Thymus (tissue), 11 donors: ENCODE measurements at regions not wholly inside any gene's neighbourhood (a gene's known extent, or its start where the extent isn't known, plus 50 kb on each side); places are given as distances from the start of the nearest gene placed in this dataset.

Experiments
- DNase-seq, 9 donors: peaks; one replicate each; pipeline ENCODE4 v3.0.0-alpha.2; 2013; ENCODE audit warnings: low spot score in 9 of 9, low read depth in 6 of 9, missing footprints in 1 of 9
- H3K27ac ChIP-seq, 2 donors: one replicate each; pipeline ENCODE4 v1.5.1; 2013; ENCODE audit warnings: control low read depth in 1 of 2, low read depth in 1 of 2, low read length in 1 of 2, mild to moderate bottlenecking in 1 of 2, moderate library complexity in 1 of 2
- H3K27me3 ChIP-seq, 2 donors: one replicate each; pipeline ENCODE4 v1.5.1; 2013; ENCODE audit warnings: low read length in 1 of 2; ENCODE audit not compliant: control insufficient read depth in 2 of 2, insufficient read depth in 1 of 2
- H3K36me3 ChIP-seq, 2 donors: one replicate each; pipeline ENCODE4 v1.5.1; 2013; ENCODE audit warnings: low read length in 1 of 2, mild to moderate bottlenecking in 1 of 2, moderate library complexity in 1 of 2; ENCODE audit not compliant: control insufficient read depth in 2 of 2, insufficient read depth in 2 of 2
- H3K4me1 ChIP-seq, 2 donors: one replicate each; pipeline ENCODE4 v1.5.1; 2013; ENCODE audit warnings: low read length in 2 of 2; ENCODE audit not compliant: control insufficient read depth in 2 of 2, insufficient read depth in 2 of 2
- H3K4me3 ChIP-seq, 2 donors: one replicate each; pipeline ENCODE4 v1.5.1; 2013; ENCODE audit warnings: low read length in 2 of 2, control low read depth in 1 of 2, mild to moderate bottlenecking in 1 of 2
- H3K9me3 ChIP-seq, 2 donors: one replicate each; pipeline ENCODE4 v1.5.1; 2013; ENCODE audit warnings: low read length in 1 of 2, mild to moderate bottlenecking in 1 of 2; ENCODE audit not compliant: control insufficient read depth in 2 of 2, insufficient read depth in 1 of 2
- WGBS: extraction: QIAGEN DNeasy Blood & Tissue Kit; methylation state at CpG from one replicate; pipeline ENCODE4 v1.1.7; 2013; 5-methylcytosine and 5-hydroxymethylcytosine counted together
- donor health status: healthy.

- WGBS, result 89% methylated on average over 4 of the region's 4 CpGs
Measured at GRCh38 chr16:59236804-59237458, 502.8 kb upstream of the GOT2 start.

GRCh38 chr16:59224401-59224800, 490.3 kb upstream of the GOT2 start:
- Histone ChIP-seq H3K27me3 (no peaks in the 10 kb centered on the region), H3K9me3 (no peaks in the 10 kb centered on the region), H3K4me3 (no peak overlapping the region), H3K4me1 (no peaks in the 10 kb centered on the region), H3K36me3 (no peaks in the 10 kb centered on the region), H3K27ac (no peak overlapping the region)
- DNase-seq, result no peak
- 96% methylated on average over 2 of the region's 2 CpGs for WGBS

More at GRCh38 chr16:59236804-59237458, 502.8 kb upstream of the GOT2 start:
- Histone ChIP-seq H3K36me3 (no peaks in the 10 kb centered on the region), H3K4me1 (no peaks in the 10 kb centered on the region), H3K27me3 (no peaks in the 10 kb centered on the region), H3K4me3 (no peak overlapping the region), H3K9me3 (no peaks in the 10 kb centered on the region), H3K27ac (no peak overlapping the region)
- no peak for DNase-seq

GRCh38 chr16:59220011-59220410, 485.9 kb upstream of the GOT2 start:
- no peak for DNase-seq
- no peaks in the 10 kb centered on the region for H3K27me3 ChIP-seq
- no peaks in the 10 kb centered on the region for H3K4me1 ChIP-seq
- no peak overlapping the region for H3K27ac ChIP-seq
- WGBS, result 88% methylated on average over 1 of the region's 1 CpG
- H3K9me3 ChIP-seq, result no peaks in the 10 kb centered on the region
- no peaks in the 10 kb centered on the region for H3K36me3 ChIP-seq
- H3K4me3 ChIP-seq, result no peak overlapping the region

- H3K4me1 ChIP-seq, result no peaks in the 10 kb centered on the region
- H3K4me3 ChIP-seq, result no peak overlapping the region
- no peak overlapping the region for H3K27ac ChIP-seq
- no peaks in the 10 kb centered on the region for H3K36me3 ChIP-seq
- no peaks in the 10 kb centered on the region for H3K27me3 ChIP-seq
- WGBS, result 93% methylated on average over 3 of the region's 3 CpGs
- DNase-seq, result no peak
- no peaks in the 10 kb centered on the region for H3K9me3 ChIP-seq
Measured at GRCh38 chr16:59216291-59216690, 482.2 kb upstream of the GOT2 start.

- no peak overlapping the region for H3K27ac ChIP-seq
- H3K9me3 ChIP-seq, result no peaks in the 10 kb centered on the region
- no peaks in the 10 kb centered on the region for H3K36me3 ChIP-seq
- no peak overlapping the region for H3K4me3 ChIP-seq
- no peak for DNase-seq
- H3K27me3 ChIP-seq, result no peaks in the 10 kb centered on the region
- 45% methylated on average over 2 of the region's 2 CpGs for WGBS
- H3K4me1 ChIP-seq, result no peaks in the 10 kb centered on the region
Measured at GRCh38 chr16:59214455-59214854, 480.3 kb upstream of the GOT2 start.

- H3K9me3 ChIP-seq, result no peaks in the 10 kb centered on the region
- H3K27me3 ChIP-seq, result no peaks in the 10 kb centered on the region
- no peaks in the 10 kb centered on the region for H3K36me3 ChIP-seq
- H3K4me1 ChIP-seq, result no peaks in the 10 kb centered on the region
- DNase-seq, result no peak
- H3K4me3 ChIP-seq, result no peak overlapping the region
- 7% methylated on average over 1 of the region's 1 CpG for WGBS
- H3K27ac ChIP-seq, result no peak overlapping the region
Measured at GRCh38 chr16:59213952-59214351, 479.8 kb upstream of the GOT2 start.

GRCh38 chr16:59212492-59213024, 478.4 kb upstream of the GOT2 start:
- H3K4me3 ChIP-seq, result no peak overlapping the region
- no peaks in the 10 kb centered on the region for H3K36me3 ChIP-seq
- H3K27me3 ChIP-seq, result no peaks in the 10 kb centered on the region
- no peaks in the 10 kb centered on the region for H3K4me1 ChIP-seq
- no peaks in the 10 kb centered on the region for H3K9me3 ChIP-seq
- no peak overlapping the region for H3K27ac ChIP-seq
- WGBS, result 98% methylated on average over 1 of the region's 1 CpG
- DNase-seq, result no peak

- WGBS, result 89% methylated on average over 7 of the region's 7 CpGs
- Histone ChIP-seq H3K9me3 (no peaks in the 10 kb centered on the region), H3K4me1 (no peaks in the 10 kb centered on the region), H3K4me3 (no peak overlapping the region), H3K27me3 (no peaks in the 10 kb centered on the region), H3K36me3 (no peaks in the 10 kb centered on the region), H3K27ac (no peak overlapping the region)
- DNase-seq, result no peak
Measured at GRCh38 chr16:59210955-59211541, 476.9 kb upstream of the GOT2 start.

GRCh38 chr16:59205403-59205802, 471.3 kb upstream of the GOT2 start:
- H3K9me3 ChIP-seq, result no peaks in the 10 kb centered on the region
- 93% methylated on average over 4 of the region's 4 CpGs for WGBS

More at GRCh38 chr16:59205403-59205802, 471.3 kb upstream of the GOT2 start:
- no peak for DNase-seq
- Histone ChIP-seq H3K27me3 (no peaks in the 10 kb centered on the region), H3K27ac (no peak overlapping the region), H3K4me3 (no peak overlapping the region), H3K36me3 (no peaks in the 10 kb centered on the region), H3K4me1 (no peaks in the 10 kb centered on the region)
